ENCODE measurements at regions not wholly inside any gene's neighbourhood (a gene's known extent, or its start where the extent isn't known, plus 50 kb on each side); places are given as distances from the start of the nearest gene placed in this dataset.
A peak's percentile ranks its signal among the peaks of the same experiment; 100 is the strongest.

GRCh38 chr5:4866817-4867216 lies 273.3 kb upstream of the ADAMTS16 start:
- DNase-seq: no peak

DNA sequence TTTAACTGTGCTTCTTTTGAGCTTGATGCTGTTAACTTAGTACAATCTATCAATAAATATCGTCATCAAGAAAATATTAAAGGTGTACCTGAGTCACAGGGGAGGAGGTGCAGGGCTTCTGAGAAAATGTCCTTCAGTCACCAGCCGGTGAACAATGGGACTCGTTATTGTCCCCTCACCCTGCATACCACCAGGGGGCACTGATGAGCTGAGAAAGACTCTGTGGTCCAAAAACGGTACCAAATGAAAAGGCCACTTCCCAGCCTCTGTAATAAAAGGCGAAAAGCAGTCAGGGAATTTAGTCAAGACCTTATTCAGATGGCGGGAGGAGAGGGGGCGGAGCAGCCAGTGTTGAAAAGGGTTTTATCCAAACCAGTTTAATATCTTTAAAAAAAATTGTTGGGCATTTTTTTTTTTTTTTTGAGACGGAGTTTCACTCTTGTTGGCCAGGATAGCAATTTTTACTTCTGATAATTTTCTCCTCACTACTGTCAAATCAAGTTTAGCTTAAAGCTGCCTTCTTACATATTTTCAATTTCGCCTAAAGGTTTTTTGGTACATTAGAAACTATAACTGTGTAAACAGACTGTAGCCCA lies 271.9 kb upstream of the ADAMTS16 start:
- peak; percentile 19 for DNase-seq

GRCh38 chr5:4873652-4874051 lies 266.5 kb upstream of the ADAMTS16 start:
- no peak for DNase-seq

- DNase-seq: no peak
Measured at GRCh38 chr5:4874097-4874496, 266.0 kb upstream of the ADAMTS16 start.

DNA sequence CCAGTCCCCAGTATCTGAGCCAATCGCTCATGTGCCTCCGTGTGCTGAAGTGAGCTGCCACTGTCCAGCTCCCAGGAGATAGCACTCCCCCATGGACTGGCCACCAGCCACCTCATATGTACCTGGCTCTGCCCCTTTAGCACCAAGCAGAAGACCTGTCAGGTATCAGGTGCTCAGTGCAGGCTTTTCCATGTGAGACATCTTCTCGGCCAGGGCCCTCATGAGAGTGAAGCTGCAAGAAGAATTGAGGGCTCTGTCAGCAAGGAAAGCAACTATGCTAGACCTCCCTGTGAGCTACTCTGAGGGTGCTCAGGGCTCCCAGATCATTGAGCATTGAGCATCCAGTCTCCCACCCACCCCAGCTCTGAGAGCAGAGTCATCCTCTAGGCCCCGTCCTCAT lies 264.2 kb upstream of the ADAMTS16 start:
- no peak for DNase-seq

- DNase-seq: no peak
Measured at GRCh38 chr5:4876804-4877203, 263.3 kb upstream of the ADAMTS16 start.

DNA sequence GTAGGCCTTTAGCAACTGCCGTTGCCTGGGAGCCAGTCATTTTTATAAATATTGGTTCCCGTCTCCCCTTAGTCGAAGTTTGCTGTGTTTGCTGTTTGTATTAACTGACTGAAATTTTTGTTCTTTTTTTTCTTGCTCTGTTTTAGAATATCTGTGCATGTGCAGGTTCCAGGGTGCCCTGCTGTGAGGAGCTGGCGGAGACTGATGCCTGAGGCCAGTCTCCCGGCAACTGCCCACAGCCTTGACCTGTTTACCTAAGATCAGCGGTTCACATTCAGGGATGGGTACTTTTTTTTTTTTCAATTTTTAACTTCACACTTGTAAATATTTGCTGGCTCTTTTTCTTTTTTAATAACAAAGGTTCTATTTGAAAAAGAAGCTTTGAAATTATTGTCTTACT lies 262.6 kb upstream of the ADAMTS16 start:
- DNase-seq: no peak

GRCh38 chr5:4879075-4879474 lies 261.1 kb upstream of the ADAMTS16 start:
- DNase-seq: no peak

DNA sequence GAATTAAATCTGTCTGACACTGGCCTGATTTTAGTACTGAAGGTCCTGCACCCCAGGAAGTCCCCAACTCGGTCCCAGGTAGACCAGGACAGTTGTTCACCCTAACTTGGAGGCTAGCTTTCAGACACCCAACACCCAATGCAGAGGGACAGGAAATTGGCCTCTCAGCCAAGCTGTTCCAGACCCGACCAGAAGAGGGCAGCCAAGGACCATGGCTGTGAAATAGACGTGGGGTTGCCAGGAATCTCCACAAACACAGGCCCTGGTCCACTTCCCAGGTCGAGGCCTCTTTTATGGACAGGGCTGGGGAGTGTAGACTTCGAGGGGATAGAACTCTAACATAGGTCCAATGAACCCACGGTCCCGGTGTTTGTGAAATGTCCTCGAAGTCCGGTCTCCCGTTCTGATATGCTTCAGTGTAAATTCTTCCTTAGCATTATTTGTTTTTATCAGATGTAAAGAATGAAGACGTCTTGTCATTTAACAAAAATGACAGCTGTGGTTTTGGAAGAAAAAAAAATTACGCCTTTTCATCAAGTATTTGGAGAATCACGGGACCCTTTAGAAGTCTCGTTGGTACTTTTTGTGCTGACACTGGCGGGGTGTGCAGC lies 260.3 kb upstream of the ADAMTS16 start:
- DNase-seq: peak; percentile 23

- no peak for DNase-seq
Measured at GRCh38 chr5:4880304-4880741, 259.8 kb upstream of the ADAMTS16 start.

GRCh38 chr5:4881366-4882002 lies 258.6 kb upstream of the ADAMTS16 start:
- no peak for DNase-seq

DNA sequence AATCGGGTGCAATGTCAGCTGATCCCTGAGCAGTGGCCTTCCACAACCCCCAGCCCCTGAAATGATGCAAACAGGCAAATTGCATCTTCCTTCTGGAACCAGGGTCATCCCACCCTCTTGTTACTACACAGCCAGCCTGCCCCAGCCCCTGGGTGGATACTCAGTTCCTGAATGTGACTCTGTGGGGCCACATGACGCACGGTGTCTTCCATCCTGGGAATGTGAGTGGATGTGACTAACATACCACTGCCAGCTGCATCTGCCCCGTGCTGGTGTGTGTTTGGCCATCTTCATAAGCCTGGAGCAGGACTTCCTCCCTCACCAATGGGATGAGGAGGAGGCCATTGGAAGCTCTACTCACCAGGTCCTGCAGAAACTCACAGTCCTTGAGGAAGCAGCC lies 257.9 kb upstream of the ADAMTS16 start:
- no peak for DNase-seq

- no peak for DNase-seq
Measured at GRCh38 chr5:4883360-4883759, 256.8 kb upstream of the ADAMTS16 start.

DNA sequence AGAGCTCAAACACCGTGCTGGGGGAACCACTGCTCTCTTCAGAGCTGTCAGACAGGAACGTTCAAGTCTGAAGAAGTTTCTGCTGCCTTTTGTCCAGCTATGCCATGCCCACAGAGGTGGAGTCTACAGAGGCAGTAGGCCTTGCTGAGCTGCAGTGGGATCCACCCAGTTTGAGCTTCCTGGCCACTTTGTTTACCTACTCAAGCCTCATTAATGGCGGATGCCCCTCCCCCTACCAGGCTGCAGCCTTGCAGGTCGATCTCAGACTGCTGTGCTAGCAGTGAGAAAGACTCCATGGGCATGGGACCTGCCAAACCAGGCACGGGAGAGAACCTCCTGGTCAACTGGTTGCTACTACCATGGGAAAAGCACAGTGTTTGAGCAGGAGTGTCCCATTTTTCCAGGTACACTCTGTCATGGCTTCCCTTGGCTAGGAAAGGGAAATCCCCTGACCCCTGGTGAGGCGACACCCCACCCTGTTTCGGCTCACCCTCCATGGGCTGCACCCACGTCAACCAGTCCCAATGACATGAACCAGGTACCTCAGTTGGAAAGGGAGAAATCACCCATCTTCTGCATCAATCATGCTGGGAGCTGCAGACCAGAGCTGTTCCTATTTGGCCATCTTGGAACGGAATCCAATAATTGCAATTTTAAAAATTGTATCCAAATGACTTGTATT lies 246.9 kb upstream of the ADAMTS16 start:
- no peak for DNase-seq

GRCh38 chr5:4896328-4896727 lies 243.8 kb upstream of the ADAMTS16 start:
- no peak for DNase-seq

DNA sequence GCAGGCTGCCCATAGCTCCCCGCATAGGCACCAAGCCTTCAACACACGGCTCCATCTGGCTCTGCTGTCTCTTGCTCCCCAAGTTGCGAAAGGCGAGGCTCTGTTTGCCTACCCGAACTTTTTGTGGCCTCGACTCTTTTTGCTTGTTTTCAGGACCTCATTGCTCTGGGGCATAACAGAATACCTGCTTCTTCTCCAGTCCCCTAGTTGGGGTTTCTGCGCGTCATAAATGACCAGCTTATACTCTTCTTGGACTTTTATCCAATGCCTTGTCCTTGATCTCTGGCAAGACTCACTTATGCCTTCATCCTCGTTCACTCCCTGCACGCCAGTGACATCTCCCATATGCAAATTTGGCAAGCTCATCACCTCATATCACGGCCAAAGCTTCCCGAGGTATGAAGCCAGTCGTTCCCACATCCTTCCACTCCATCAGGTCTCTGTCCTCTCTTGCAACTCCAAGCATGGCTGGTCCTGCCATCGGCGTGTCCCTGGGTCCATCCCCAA lies 238.8 kb upstream of the ADAMTS16 start:
- no peak for DNase-seq

- no peak for DNase-seq
Measured at GRCh38 chr5:4901924-4902323, 238.2 kb upstream of the ADAMTS16 start.

DNA sequence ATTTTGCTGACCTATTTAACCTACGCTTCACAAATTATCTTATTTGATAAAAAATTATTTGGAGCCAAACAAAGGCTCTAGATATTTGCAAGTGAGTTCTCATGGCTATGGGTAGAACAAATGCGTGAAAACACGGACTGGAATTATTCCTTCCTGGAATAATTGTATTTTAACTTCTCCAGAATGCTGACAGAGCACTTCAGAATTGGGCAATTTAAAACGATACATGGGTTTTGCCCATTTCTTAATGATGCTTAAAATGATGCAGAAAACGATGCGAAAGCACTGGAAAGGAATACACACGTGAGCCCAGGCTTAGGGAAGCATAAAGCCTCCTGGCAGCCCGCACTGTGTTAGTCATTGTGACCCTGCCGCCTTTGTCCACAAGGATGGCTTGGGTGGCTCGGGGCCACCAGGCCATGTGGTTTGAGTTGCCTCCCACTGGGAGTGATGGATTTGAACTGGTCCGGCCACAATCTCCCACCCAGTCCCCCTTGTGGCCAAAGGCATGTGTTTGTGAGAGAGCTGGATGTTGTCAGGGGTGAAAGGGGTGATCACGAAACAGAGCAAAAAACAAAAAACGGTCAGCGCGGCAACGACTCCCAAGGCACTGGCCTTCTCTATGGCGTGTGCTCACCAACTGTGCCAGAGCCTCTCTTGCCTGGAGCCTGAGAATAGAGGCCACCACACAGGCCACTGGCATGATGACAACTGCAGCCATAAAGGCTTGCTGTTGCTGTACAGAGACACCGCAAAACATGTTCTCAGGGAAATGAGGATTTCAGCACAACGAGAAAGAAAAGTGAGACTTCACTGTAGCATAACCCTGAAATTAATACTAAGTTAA lies 234.2 kb upstream of the ADAMTS16 start:
- no peak for DNase-seq

GRCh38 chr5:4906786-4907185 lies 233.3 kb upstream of the ADAMTS16 start:
- no peak for DNase-seq

DNA sequence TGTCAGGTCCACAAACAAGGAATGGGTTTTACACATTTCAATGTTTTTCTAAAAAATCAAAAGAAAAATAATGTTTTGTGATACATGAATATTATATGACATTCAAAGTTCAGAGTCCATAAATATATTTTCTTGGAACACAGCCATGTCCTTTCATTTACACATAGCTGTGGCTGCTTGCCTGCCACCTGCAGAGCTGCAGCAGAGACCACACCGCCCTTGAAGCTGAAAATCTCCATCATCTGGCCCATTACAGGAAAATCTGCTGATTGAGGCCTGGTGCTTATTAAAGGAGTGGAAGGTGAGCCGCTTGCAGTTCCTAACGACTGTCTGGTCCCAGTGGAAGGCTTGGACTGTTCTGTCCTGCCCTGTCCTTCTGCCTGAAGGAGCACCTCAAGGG lies 232.6 kb upstream of the ADAMTS16 start:
- no peak for DNase-seq

DNA sequence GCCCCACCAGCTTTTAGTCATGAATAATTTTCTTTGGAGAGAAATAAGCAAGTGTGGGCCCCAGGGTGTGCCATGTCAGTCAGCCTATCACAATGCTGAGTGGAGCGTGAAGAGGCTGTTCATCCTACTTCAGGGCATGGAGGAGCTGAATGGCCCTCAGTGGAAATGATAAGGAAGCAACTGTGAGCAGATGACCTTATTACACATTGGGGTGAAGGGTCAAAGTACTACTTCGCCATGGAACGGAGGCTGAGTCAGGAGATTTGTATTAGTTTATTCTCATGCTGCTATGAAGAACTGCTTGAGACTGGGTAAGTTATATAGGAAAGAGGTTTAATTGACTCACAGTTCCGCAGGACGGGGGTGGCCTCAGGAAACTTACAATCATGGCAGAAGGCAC lies 231.0 kb upstream of the ADAMTS16 start:
- no peak for DNase-seq

- DNase-seq: no peak
Measured at GRCh38 chr5:4911646-4912403, 228.3 kb upstream of the ADAMTS16 start.

Measured in activated naive CD4-positive, alpha-beta T cell treated with Interleukin-2 at 50 U/mL for 16 hours (primary cell).